K562 (cell line): ENCODE measurements at regions not wholly inside any gene's neighbourhood (a gene's known extent, or its start where the extent isn't known, plus 50 kb on each side); places are given as distances from the start of the nearest gene placed in this dataset.

Experiments
- ATAC-seq: fragments of 200-7000 bp; cut with Tn5 transposase; 3 replicates; pipeline ENCODE4 v1.9.1; 2020; ENCODE audit warnings: moderate library complexity
- BruUV-seq: library from RNA; stranded (reverse); fragments of 400-500 nt; replicated peaks from 2 replicates; lab custom pipeline; 2021; lab: Mats Ljungman, UMichigan
- CTCF ChIA-PET: fragments of 300-600 bp; formaldehyde crosslinking; extraction: SDS; loops from one replicate; lab custom pipeline; 2021; ENCODE audit warnings: low intra/inter-chr PET ratio; lab: Yijun Ruan, JAX
- POLR2A ChIA-PET: fragments of 300-600, 350-650 bp; sonication (Branson Sonifier 250); formaldehyde crosslinking; extraction: SDS; loops from one replicate; lab custom pipeline; 2021; ENCODE audit warnings: antibody characterized with exemption, inconsistent platforms; lab: Yijun Ruan, JAX
- DNase-seq, 4 experiments: peaks; one replicate each; pipeline versions ENCODE4 v3.0.0 to v3.0.0-alpha.2; 2011 to 2018; ENCODE audit warnings: low spot score in 3 of 4, mixed read lengths in 3 of 4; ENCODE audit errors: extremely low read depth in 1 of 4
- FAIRE-seq: peaks from 2 replicates; lab custom pipeline; 2011; peaks lifted over from hg19 to GRCh38; lab: Jason Lieb, UNC
- H2AFZ ChIP-seq: 2 replicates; pipeline ENCODE4 v1.6.0; 2011; ENCODE audit warnings: low read depth, low read length, control low read depth, inconsistent platforms
- H3K27ac ChIP-seq: fragments of 200-600 bp; 3 replicates; pipeline ENCODE4 v1.8.0; 2011; ENCODE audit warnings: low read depth, mild to moderate bottlenecking, control low read depth, inconsistent platforms, low read length, moderate library complexity, mixed read lengths; ENCODE audit errors: extremely low read depth
- H3K27me3 ChIP-seq, 2 experiments: fragments of 300-600 bp in 1 of 2; 2 replicates in 1 of 2; 3 replicates in 1 of 2; pipeline versions ENCODE4 v1.6.0 to v1.8.0; 2011; ENCODE audit warnings: inconsistent platforms in 2 of 2, low read length in 2 of 2, mild to moderate bottlenecking in 1 of 2, mixed read lengths in 1 of 2, moderate library complexity in 1 of 2; ENCODE audit not compliant: control insufficient read depth in 2 of 2, insufficient read depth in 2 of 2
- H3K36me3 ChIP-seq: fragments of 300-600 bp; 3 replicates; pipeline ENCODE4 v1.8.0; 2011; ENCODE audit warnings: mild to moderate bottlenecking, low read length, inconsistent platforms; ENCODE audit not compliant: control insufficient read depth, insufficient read depth
- H3K4me1 ChIP-seq, 2 experiments: fragments of 200-600 bp in 1 of 2; replicated peaks in 1 of 2; 2 replicates in 1 of 2; 3 replicates in 1 of 2; pipeline versions ENCODE4 v1.5.1 to v1.8.0; 2011; ENCODE audit warnings: inconsistent platforms in 2 of 2, low read length in 2 of 2, mild to moderate bottlenecking in 1 of 2, mixed read lengths in 1 of 2, moderate library complexity in 1 of 2; ENCODE audit not compliant: control insufficient read depth in 2 of 2, insufficient read depth in 2 of 2
- H3K4me2 ChIP-seq: 2 replicates; pipeline ENCODE4 v1.6.1; 2011; ENCODE audit warnings: low read length, control low read depth, inconsistent platforms, mixed read lengths; ENCODE audit not compliant: insufficient read depth
- H3K4me3 ChIP-seq: fragments of 200-600 bp; sonication (generic), shearing (Covaris generic); 2 replicates; pipeline ENCODE4 v1.5.1; 2016; ENCODE audit warnings: control low read depth, inconsistent platforms
- H3K79me2 ChIP-seq: fragments of 200-600 bp; 3 replicates; pipeline ENCODE4 v1.8.0; 2011; ENCODE audit warnings: low read length, inconsistent platforms; ENCODE audit not compliant: control insufficient read depth, insufficient read depth
- H3K9ac ChIP-seq, 2 experiments: 2 replicates each; pipeline versions ENCODE4 v1.6.0 to v1.6.1; 2011; ENCODE audit warnings: low read depth in 2 of 2, low read length in 2 of 2, control low read depth in 1 of 2, inconsistent platforms in 1 of 2, mild to moderate bottlenecking in 1 of 2, mixed read lengths in 1 of 2; ENCODE audit not compliant: insufficient read depth in 1 of 2
- H3K9me1 ChIP-seq: one replicate; pipeline ENCODE4 v1.6.0; 2011; ENCODE audit warnings: inconsistent platforms, mild to moderate bottlenecking, low read length, moderate library complexity; ENCODE audit not compliant: control insufficient read depth, insufficient read depth
- H3K9me3 ChIP-seq: replicated peaks from 2 replicates; pipeline ENCODE4 v1.5.1; 2011; ENCODE audit warnings: low read depth, low read length, inconsistent platforms; ENCODE audit not compliant: control insufficient read depth, insufficient read depth
- H4K20me1 ChIP-seq: replicated peaks from 2 replicates; pipeline ENCODE4 v1.6.1; 2011; ENCODE audit warnings: low read length, inconsistent platforms, mixed read lengths; ENCODE audit not compliant: control insufficient read depth, insufficient read depth
- ELF2 ChIP-seq: fragments of 250-450 bp; sonication (Bioruptor Pico); IDR thresholded peaks from 2 replicates; pipeline ENCODE4 v1.5.0; 2021; ENCODE audit warnings: mild to moderate bottlenecking
- ETS2 ChIP-seq: IDR thresholded peaks from 2 replicates; pipeline ENCODE4 v1.6.1; 2016; ENCODE audit warnings: borderline replicate concordance, missing genetic modification characterization, mild to moderate bottlenecking, moderate library complexity, missing compliant biosample characterization; ENCODE audit not compliant: poor library complexity, severe bottlenecking
- HDGF ChIP-seq: fragments of 450-650 bp; IDR thresholded peaks from 2 replicates; pipeline ENCODE4 v1.6.1; 2016
- NFRKB ChIP-seq: fragments of 450-650 bp; IDR thresholded peaks from 2 replicates; pipeline ENCODE4 v1.6.1; 2016; ENCODE audit warnings: low read depth
- ZNF197 ChIP-seq: fragments of 200-800 bp; sonication (Bioruptor generic); IDR thresholded peaks from 2 replicates; pipeline ENCODE4 v1.6.1; 2016; ENCODE audit warnings: low read depth, missing genetic modification characterization, missing compliant biosample characterization
- ZNF263 ChIP-seq: sonication (generic); formaldehyde crosslinking; IDR thresholded peaks from 2 replicates; pipeline ENCODE4 v1.8.0; 2022; ENCODE audit warnings: mild to moderate bottlenecking, missing genetic modification reagents, borderline replicate concordance
- ZNF76 ChIP-seq: fragments of 250-450 bp; sonication (Bioruptor Pico); IDR thresholded peaks from 2 replicates; pipeline ENCODE4 v1.4.0; 2020; ENCODE audit warnings: mild to moderate bottlenecking, moderate library complexity, borderline replicate concordance
- ZNF785 ChIP-seq: fragments of 250-450 bp; sonication (Bioruptor Pico); IDR thresholded peaks from 2 replicates; pipeline ENCODE4 v1.4.0; 2020; ENCODE audit warnings: mild to moderate bottlenecking
- WGBS: fragments of 100-300 bp; shearing (Covaris generic); methylation state at CpG from one replicate; pipeline ENCODE4 v1.1.6; 2016; ENCODE audit warnings: low coverage, mixed read lengths; ENCODE audit not compliant: insufficient coverage; ENCODE audit errors: missing lambda C conversion rate; 5-methylcytosine and 5-hydroxymethylcytosine counted together
- in situ Hi-C: fragments of 300-500 bp; cut with MboI; formaldehyde crosslinking; loops from 4 replicates; pipeline ENCODE4 v1.15.0; 2018; ENCODE audit warnings: inconsistent platforms, mixed read lengths
- intact Hi-C: fragments of 100-400 bp; cut with micrococcal nuclease; formaldehyde crosslinking; loops from 2 replicates; pipeline ENCODE4 v1.14.2; 2022

DNA sequence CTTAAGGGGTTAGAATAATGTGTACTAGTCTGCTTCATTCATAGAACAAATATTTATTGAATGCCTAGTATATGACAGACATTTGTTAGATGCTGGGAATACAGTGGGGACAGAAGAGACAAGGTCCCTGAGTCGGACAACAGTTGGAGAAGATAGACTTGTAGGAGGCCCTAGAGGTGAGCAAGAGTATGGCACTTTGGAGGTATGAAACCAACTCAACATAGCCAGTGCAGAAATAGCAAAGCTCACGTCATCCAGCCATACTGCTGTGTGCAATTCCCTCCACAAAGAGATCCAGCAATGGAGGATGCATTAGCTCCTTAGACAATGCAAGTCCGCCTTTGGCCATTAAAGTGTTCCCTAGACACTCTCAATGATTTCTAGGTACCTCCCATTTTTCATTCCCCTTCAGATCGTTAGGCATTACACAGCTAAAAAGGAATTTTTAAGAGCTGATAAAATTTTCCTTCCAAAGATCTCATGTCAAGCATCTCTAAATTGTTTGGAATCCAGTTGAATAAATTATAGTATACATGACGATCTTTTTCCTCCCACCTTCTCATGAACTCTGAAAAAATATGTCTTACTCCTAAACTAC lies 1949.6 kb upstream of the WWC1 start:
- ATAC-seq (no peak), DNase-seq (peak in 1 of 4 experiments; percentile 4), FAIRE-seq (no peak)
- H3K4me1 ChIP-seq = no peaks in the 10 kb centered on the region
- ChIA-PET CTCF (no interaction called here), POLR2A (no interaction called here)
- no peak overlapping the region for H3K9ac ChIP-seq
- H4K20me1 ChIP-seq = no peaks in the 10 kb centered on the region
- no peak overlapping the region for H3K27ac ChIP-seq
- WGBS = 0% methylated on average over 5 of the region's 5 CpGs
- no peak overlapping the region for H2AFZ ChIP-seq
- H3K27me3 ChIP-seq = no peaks in the 10 kb centered on the region
- H3K36me3 ChIP-seq = no peaks in the 10 kb centered on the region
- no peaks in the 10 kb centered on the region for H3K9me3 ChIP-seq
- BruUV-seq = no TSS peak
- H3K4me2 ChIP-seq = no peak overlapping the region
- intact Hi-C loops (no loop called here), in situ Hi-C loops (no loop called here)
- no peaks in the 10 kb centered on the region for H3K9me1 ChIP-seq
- no peak overlapping the region for H3K4me3 ChIP-seq
- H3K79me2 ChIP-seq = no peaks in the 10 kb centered on the region
- TF ChIP-seq ZNF263 (no peak), ZNF785 (CRISPR knock-in tag) (no peak), ELF2 (CRISPR knock-in tag) (no peak), NFRKB (no peak), ETS2 (tag) (no peak), HDGF (no peak), ZNF197 (CRISPR knock-in tag) (no peak), ZNF76 (CRISPR knock-in tag) (no peak)
